SU-DHL-6 (cell line): ENCODE measurements at regions not wholly inside any gene's neighbourhood (a gene's known extent, or its start where the extent isn't known, plus 50 kb on each side); places are given as distances from the start of the nearest gene placed in this dataset.

Source experiments
- H2AFZ ChIP-seq: fragments of 200-600 bp; sonication (generic); 2 replicates; pipeline ENCODE4 v1.6.1; 2014; ENCODE audit warnings: low read depth, mild to moderate bottlenecking, moderate library complexity, mixed read lengths, antibody characterized with exemption, low read length; ENCODE audit not compliant: severe bottlenecking
- H3F3A ChIP-seq: fragments of 200-600 bp; shearing (Covaris generic); 2 replicates; pipeline ENCODE4 v1.6.0; 2016; ENCODE audit warnings: antibody characterized with exemption, mild to moderate bottlenecking; ENCODE audit not compliant: insufficient read depth
- H3K27ac ChIP-seq: fragments of 200-600 bp; sonication (generic); 2 replicates; pipeline ENCODE4 v1.5.1; 2016; ENCODE audit warnings: low read depth, mild to moderate bottlenecking, low read length, moderate library complexity, mixed read lengths
- H3K27me3 ChIP-seq: fragments of 200-600 bp; sonication (generic), shearing (Covaris generic); 2 replicates; pipeline ENCODE4 v1.6.0; 2014; ENCODE audit warnings: mild to moderate bottlenecking, low read length
- H3K36me3 ChIP-seq: fragments of 200-600 bp; sonication (generic); 2 replicates; pipeline ENCODE4 v1.6.1; 2014; ENCODE audit warnings: mild to moderate bottlenecking, low read length, mixed read lengths
- H3K4me2 ChIP-seq: fragments of 300-600, 200-600 bp; shearing (Covaris generic), sonication (generic); 2 replicates; pipeline ENCODE4 v1.6.0; 2014; ENCODE audit warnings: low read length, low read depth, mild to moderate bottlenecking; ENCODE audit not compliant: poor library complexity, severe bottlenecking
- H3K4me3 ChIP-seq: fragments of 200-600 bp; sonication (generic); 2 replicates; pipeline ENCODE4 v1.5.1; 2014; ENCODE audit warnings: antibody characterized with exemption, low read length, mild to moderate bottlenecking, mixed read lengths; ENCODE audit not compliant: insufficient read depth, poor library complexity, severe bottlenecking
- H3K79me2 ChIP-seq: fragments of 200-600 bp; sonication (generic); 2 replicates; pipeline ENCODE4 v1.6.1; 2014; ENCODE audit warnings: mild to moderate bottlenecking, low read length, moderate library complexity; ENCODE audit not compliant: insufficient read depth
- H3K9ac ChIP-seq: fragments of 200-600 bp; sonication (generic); 2 replicates; pipeline ENCODE4 v1.7.0; 2014; ENCODE audit warnings: mild to moderate bottlenecking, low read length
- H3K9me2 ChIP-seq: fragments of 200-600 bp; sonication (generic); replicated peaks from 2 replicates; pipeline ENCODE4 v1.6.1; 2014; ENCODE audit warnings: low read length; ENCODE audit not compliant: insufficient read depth
- H3K9me3 ChIP-seq: fragments of 200-600 bp; sonication (generic); 2 replicates; pipeline ENCODE4 v1.6.1; 2014; ENCODE audit warnings: low read length, mixed read lengths; ENCODE audit not compliant: insufficient read depth
- H4K20me1 ChIP-seq: fragments of 200-600 bp; sonication (generic); 2 replicates; pipeline ENCODE4 v1.6.1; 2014; ENCODE audit warnings: low read depth, mild to moderate bottlenecking, antibody characterized with exemption, low read length, moderate library complexity, mixed read lengths
- EZH2phosphoT487 ChIP-seq: fragments of 200-600 bp; sonication (generic), shearing (Covaris generic); conservative IDR thresholded peaks from 2 replicates; pipeline ENCODE4 v1.6.1; 2018; ENCODE audit warnings: mild to moderate bottlenecking, antibody characterized with exemption, low read length, moderate library complexity, mixed read lengths
- TF ChIP-seq, protein P1 (sequence below): fragments of 200-600 bp; sonication (generic); IDR thresholded peaks from one replicate; pipeline ENCODE4 v1.5.1; 2017; ENCODE audit warnings: antibody characterized with exemption, mild to moderate bottlenecking, low read length, moderate library complexity; ENCODE audit not compliant: insufficient read depth, poor library complexity, severe bottlenecking

DNA sequence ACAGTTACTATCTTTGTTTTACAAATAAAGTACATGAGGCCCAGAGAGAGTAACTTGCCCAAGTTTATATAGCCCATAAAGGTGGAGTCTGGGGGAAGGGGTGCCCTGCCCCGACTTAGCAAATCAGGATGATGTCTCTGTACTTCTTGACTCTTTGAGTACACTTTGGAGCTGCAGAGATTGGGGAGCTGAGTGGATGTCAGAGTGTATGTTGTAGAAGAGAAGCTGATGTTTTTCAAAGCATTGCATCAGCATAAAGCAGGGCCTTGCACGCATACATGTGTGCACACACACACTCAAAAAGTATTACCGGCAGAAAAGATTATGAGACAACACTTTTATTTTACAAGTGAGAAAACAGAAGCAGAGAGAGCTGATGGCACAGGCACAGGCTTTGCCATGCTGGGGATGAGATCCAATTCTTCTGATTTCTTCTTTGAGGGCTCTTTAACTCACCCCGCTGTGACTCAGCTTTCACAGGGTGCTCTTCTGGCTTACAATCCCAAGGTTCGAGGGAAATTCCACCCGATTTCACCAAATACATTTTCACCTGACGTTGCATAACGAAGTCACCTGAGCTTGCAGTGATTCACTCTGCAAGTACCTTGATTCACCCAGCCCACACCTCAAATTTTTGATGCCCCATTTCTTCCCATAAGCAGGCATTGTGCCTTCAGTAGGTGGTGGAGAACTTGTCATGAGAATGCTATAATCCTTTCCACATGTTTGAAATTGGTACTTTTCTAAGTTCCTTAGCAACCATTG, 292.8 kb upstream of the BOD1L1 start:
- no peak for TF ChIP-seq EZH2phosphoT487
- TF ChIP-seq, protein P1, sequence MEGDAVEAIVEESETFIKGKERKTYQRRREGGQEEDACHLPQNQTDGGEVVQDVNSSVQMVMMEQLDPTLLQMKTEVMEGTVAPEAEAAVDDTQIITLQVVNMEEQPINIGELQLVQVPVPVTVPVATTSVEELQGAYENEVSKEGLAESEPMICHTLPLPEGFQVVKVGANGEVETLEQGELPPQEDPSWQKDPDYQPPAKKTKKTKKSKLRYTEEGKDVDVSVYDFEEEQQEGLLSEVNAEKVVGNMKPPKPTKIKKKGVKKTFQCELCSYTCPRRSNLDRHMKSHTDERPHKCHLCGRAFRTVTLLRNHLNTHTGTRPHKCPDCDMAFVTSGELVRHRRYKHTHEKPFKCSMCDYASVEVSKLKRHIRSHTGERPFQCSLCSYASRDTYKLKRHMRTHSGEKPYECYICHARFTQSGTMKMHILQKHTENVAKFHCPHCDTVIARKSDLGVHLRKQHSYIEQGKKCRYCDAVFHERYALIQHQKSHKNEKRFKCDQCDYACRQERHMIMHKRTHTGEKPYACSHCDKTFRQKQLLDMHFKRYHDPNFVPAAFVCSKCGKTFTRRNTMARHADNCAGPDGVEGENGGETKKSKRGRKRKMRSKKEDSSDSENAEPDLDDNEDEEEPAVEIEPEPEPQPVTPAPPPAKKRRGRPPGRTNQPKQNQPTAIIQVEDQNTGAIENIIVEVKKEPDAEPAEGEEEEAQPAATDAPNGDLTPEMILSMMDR, result no peak
- Histone ChIP-seq H3K9me3 (no peaks in the 10 kb centered on the region), H3K9me2 (no peaks in the 10 kb centered on the region), H3K4me3 (no peak overlapping the region), H3F3A (no peaks in the 10 kb centered on the region), H3K9ac (no peak overlapping the region), H3K4me2 (no peak overlapping the region), H4K20me1 (no peaks in the 10 kb centered on the region), H3K27me3 (no peaks in the 10 kb centered on the region; the same call in 1 of the 2 replicates), H3K27ac (no peak overlapping the region), H3K79me2 (no peaks in the 10 kb centered on the region), H3K36me3 (no peaks in the 10 kb centered on the region), H2AFZ (no peak overlapping the region)

DNA sequence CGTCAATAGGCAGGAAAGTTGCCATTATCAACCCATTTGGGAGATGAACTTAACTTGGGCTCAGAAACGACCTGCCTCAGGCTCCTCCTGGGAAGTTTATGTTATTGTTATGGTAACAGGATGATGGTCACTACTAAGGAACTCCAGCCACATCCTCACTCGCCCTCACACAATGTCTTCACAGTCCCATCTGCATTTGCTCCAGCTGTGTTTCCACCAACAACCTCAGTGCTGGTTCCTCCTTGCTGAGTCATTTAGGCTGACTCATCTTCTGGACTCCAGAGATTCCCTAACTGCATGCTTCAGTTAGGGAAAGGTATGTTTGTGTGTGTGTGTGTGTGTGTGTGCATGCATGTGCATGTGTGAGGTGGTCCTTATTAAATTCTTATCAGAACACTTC, 293.4 kb upstream of the BOD1L1 start:
- no peaks in the 10 kb centered on the region for H3K9me3 ChIP-seq
- H4K20me1 ChIP-seq, result no peaks in the 10 kb centered on the region
- H3K27me3 ChIP-seq, result no peaks in the 10 kb centered on the region; the same call in 1 of the 2 replicates
- H3K27ac ChIP-seq, result no peak overlapping the region
- no peak overlapping the region for H3K4me3 ChIP-seq
- no peaks in the 10 kb centered on the region for H3K9me2 ChIP-seq
- TF ChIP-seq, protein P1, result no peak
- no peak for TF ChIP-seq EZH2phosphoT487
- H3K4me2 ChIP-seq, result no peak overlapping the region
- no peak overlapping the region for H3K9ac ChIP-seq
- no peaks in the 10 kb centered on the region for H3F3A ChIP-seq
- no peaks in the 10 kb centered on the region for H3K36me3 ChIP-seq
- H2AFZ ChIP-seq, result no peak overlapping the region
- H3K79me2 ChIP-seq, result no peaks in the 10 kb centered on the region

DNA sequence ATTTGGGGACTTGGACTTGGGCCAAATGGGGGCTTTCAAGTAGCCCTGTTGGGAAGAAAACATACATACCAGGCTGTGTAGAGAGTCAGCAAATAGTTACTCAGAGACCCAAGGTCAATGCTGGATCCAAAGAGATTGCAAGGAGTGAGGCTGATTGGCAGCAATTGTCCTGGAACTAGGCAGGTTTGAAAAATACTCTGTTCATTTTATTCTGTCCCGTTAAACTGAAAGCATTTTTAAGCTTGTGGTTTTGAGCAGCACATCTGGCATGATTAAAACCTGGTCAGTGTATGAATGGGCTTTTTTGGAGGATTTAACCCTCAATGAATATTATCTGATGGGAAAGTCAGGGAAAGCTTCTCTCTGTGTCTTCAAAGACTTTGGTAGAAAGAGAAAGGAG, 294.3 kb upstream of the BOD1L1 start:
- H3K9me3 ChIP-seq, result no peaks in the 10 kb centered on the region
- no peaks in the 10 kb centered on the region for H3F3A ChIP-seq
- no peaks in the 10 kb centered on the region for H3K9me2 ChIP-seq
- no peak overlapping the region for H3K27ac ChIP-seq
- no peak overlapping the region for H3K4me2 ChIP-seq
- H3K4me3 ChIP-seq, result no peak overlapping the region
- no peaks in the 10 kb centered on the region for H4K20me1 ChIP-seq
- TF ChIP-seq, protein P1, result no peak
- TF ChIP-seq EZH2phosphoT487, result no peak
- H3K27me3 ChIP-seq, result no peaks in the 10 kb centered on the region; the same call in 1 of the 2 replicates
- H3K79me2 ChIP-seq, result no peaks in the 10 kb centered on the region
- no peak overlapping the region for H2AFZ ChIP-seq
- no peak overlapping the region for H3K9ac ChIP-seq
- no peaks in the 10 kb centered on the region for H3K36me3 ChIP-seq
